Naive thymus-derived CD4-positive, alpha-beta T cell (primary cell): ENCODE measurements at regions not wholly inside any gene's neighbourhood (a gene's known extent, or its start where the extent isn't known, plus 50 kb on each side); places are given as distances from the start of the nearest gene placed in this dataset.

Experiments used
- ATAC-seq: fragments of 150-1000 bp; cut with Tn5 transposase; 2 replicates; pipeline ENCODE4 v1.10.0; 2021; ENCODE audit warnings: mild to moderate bottlenecking, moderate library complexity
- CTCF ChIA-PET: fragments of 350-600 bp; sonication (Branson Sonifier 250); formaldehyde crosslinking; loops from one replicate; lab custom pipeline; 2021; ENCODE audit warnings: antibody characterized with exemption; lab: Charles Lee
- POLR2A ChIA-PET: fragments of 350-600 bp; sonication (Branson Sonifier 250); formaldehyde crosslinking; loops from one replicate; lab custom pipeline; 2021; ENCODE audit warnings: antibody characterized with exemption, inconsistent platforms; lab: Charles Lee
- DNase-seq, 9 donors: peaks; one replicate each; pipeline versions ENCODE4 v3.0.0 to v3.0.0-alpha.2; 2020 to 2022; ENCODE audit warnings: mixed read lengths in 1 of 9
- H3K27ac ChIP-seq: one replicate; pipeline ENCODE4 v1.7.0; 2013; ENCODE audit warnings: mild to moderate bottlenecking, low read depth, low read length, moderate library complexity
- H3K27me3 ChIP-seq, 2 donors: one replicate each; pipeline ENCODE4 v1.7.0; 2013; ENCODE audit warnings: low read length in 2 of 2, mild to moderate bottlenecking in 2 of 2, moderate library complexity in 2 of 2; ENCODE audit not compliant: control insufficient read depth in 2 of 2, insufficient read depth in 2 of 2
- H3K36me3 ChIP-seq, 3 experiments: 1 replicate in 2 of 3; 2 replicates in 1 of 3; pipeline ENCODE4 v1.7.0; 2013; ENCODE audit warnings: low read length in 3 of 3, mild to moderate bottlenecking in 3 of 3, moderate library complexity in 1 of 3; ENCODE audit not compliant: insufficient read depth in 3 of 3, control insufficient read depth in 2 of 3
- H3K4me1 ChIP-seq, 2 donors: one replicate each; pipeline ENCODE4 v1.7.0; 2013; ENCODE audit warnings: low read length in 2 of 2, mild to moderate bottlenecking in 2 of 2, moderate library complexity in 1 of 2; ENCODE audit not compliant: control insufficient read depth in 2 of 2, insufficient read depth in 2 of 2
- H3K4me3 ChIP-seq: 2 replicates; pipeline ENCODE4 v1.7.0; 2013; ENCODE audit warnings: mild to moderate bottlenecking, low read length
- H3K9me3 ChIP-seq, 3 experiments: 1 replicate in 2 of 3; 2 replicates in 1 of 3; pipeline ENCODE4 v1.7.0; 2013; ENCODE audit warnings: low read length in 3 of 3; ENCODE audit not compliant: control insufficient read depth in 2 of 3
- H3K27ac Mint-ChIP-seq, 9 donors: one replicate each; pipeline ENCODE4 v1.8.0; 2020 to 2022; ENCODE audit warnings: mixed read lengths in 9 of 9, mild to moderate bottlenecking in 8 of 9, moderate library complexity in 5 of 9, inconsistent platforms in 2 of 9
- H3K27me3 Mint-ChIP-seq, 5 donors: one replicate each; pipeline ENCODE4 v1.8.0; 2021 to 2022; ENCODE audit warnings: mixed read lengths in 5 of 5, mild to moderate bottlenecking in 1 of 5
- H3K36me3 Mint-ChIP-seq, 5 donors: one replicate each; pipeline ENCODE4 v1.8.0; 2020 to 2022; ENCODE audit warnings: mixed read lengths in 5 of 5, mild to moderate bottlenecking in 3 of 5, inconsistent platforms in 1 of 5
- H3K4me1 Mint-ChIP-seq, 7 donors: one replicate each; pipeline ENCODE4 v1.8.0; 2020 to 2022; ENCODE audit warnings: mixed read lengths in 7 of 7, mild to moderate bottlenecking in 3 of 7, inconsistent platforms in 1 of 7
- H3K4me3 Mint-ChIP-seq, 10 donors: one replicate each; pipeline ENCODE4 v1.8.0; 2020 to 2022; ENCODE audit warnings: mild to moderate bottlenecking in 10 of 10, mixed read lengths in 10 of 10, moderate library complexity in 6 of 10, inconsistent platforms in 2 of 10
- H3K9me3 Mint-ChIP-seq, 11 donors: one replicate each; pipeline ENCODE4 v1.8.0; 2020 to 2022; ENCODE audit warnings: mixed read lengths in 11 of 11, mild to moderate bottlenecking in 4 of 11, inconsistent platforms in 1 of 11, moderate library complexity in 1 of 11
- intact Hi-C, 2 donors: fragments of 100-400 bp; cut with micrococcal nuclease; formaldehyde crosslinking; loops; one replicate each; pipeline ENCODE4 v1.15.1; 2023

DNA sequence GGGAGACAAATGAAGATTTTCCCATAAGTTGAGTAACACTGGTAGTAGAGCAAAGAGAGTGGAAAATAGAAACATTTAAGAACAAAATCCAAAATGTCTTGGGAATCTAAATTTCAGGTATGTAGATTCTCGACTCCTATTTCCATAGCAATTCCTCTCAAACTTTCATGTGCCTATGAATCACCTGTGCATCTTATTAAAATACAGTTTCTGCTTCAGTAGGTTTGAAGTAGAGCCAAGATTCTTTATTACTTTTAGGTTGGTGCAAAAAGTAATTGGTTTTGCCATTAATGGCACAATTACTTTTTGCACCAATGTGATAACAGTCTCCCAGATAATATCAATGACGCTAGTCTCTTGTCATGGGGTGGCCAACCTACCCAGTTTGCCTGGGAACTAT is 115.3 kb upstream of the SLC5A12 start:
- ChIA-PET POLR2A (no interaction called here), CTCF (no interaction called here)
- H3K27me3 ChIP-seq = no peaks in the 10 kb centered on the region
- peaks cover 0 to 25% (median 3%) of the 10 kb centered on the region in 11 donors for H3K9me3 Mint-ChIP-seq
- H3K4me1 Mint-ChIP-seq = no peaks in the 10 kb centered on the region
- intact Hi-C loops = no loop called here
- H3K27ac Mint-ChIP-seq = no peak overlapping the region
- H3K27me3 Mint-ChIP-seq = no peaks in the 10 kb centered on the region
- no peaks in the 10 kb centered on the region for H3K4me1 ChIP-seq
- no peak for DNase-seq
- no peak overlapping the region for H3K4me3 Mint-ChIP-seq
- H3K36me3 Mint-ChIP-seq = no peaks in the 10 kb centered on the region
- no peaks in the 10 kb centered on the region for H3K36me3 ChIP-seq
- ATAC-seq = no peak
- H3K9me3 ChIP-seq = no peaks in the 10 kb centered on the region
- H3K4me3 ChIP-seq = no peak overlapping the region
- H3K27ac ChIP-seq = no peak overlapping the region

DNA sequence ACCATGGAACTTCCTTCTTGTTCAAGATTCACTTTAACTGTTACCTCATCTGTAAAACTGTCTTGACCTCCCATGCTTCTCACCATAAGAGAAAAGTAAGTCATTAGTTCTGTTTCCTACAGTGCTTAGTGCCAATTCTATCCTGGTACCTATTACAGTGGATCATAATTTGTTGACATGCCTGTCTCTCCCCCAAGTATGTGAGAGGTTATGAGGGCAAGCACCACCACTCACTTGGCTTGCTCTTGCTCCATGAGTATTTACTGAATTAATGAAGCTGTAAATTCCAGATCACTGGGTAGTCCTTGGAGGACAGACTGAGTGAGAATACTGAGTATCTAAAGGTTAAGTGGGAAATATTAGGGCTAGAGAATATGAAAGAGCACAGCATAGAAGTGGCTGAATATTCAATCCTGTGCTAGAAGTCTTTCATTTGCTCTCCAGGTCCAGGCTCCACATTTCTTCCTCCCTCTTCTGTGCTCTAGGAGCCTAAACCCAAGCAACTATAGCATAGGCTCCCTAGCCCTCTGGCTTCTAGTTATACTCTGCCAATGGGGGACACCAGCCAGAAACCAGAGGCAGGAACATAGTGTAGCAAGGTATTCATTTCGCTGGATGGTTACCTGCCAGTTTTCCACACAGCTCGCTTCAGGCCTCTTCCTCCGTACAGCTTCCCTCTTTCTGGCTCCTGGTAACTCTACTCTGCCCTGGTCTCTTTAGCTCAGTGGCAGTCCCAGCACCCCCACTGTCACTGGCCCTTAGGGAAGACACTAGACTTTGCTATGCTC is 118.2 kb upstream of the SLC5A12 start:
- no peaks in the 10 kb centered on the region for H3K27me3 Mint-ChIP-seq
- Histone ChIP-seq H3K27ac (no peak overlapping the region), H3K27me3 (no peaks in the 10 kb centered on the region), H3K36me3 (no peaks in the 10 kb centered on the region), H3K4me3 (no peak overlapping the region), H3K4me1 (no peaks in the 10 kb centered on the region), H3K9me3 (no peaks in the 10 kb centered on the region)
- peaks cover 0 to 18% (median 0%) of the 10 kb centered on the region in 11 donors for H3K9me3 Mint-ChIP-seq
- no peak overlapping the region for H3K27ac Mint-ChIP-seq
- CTCF ChIA-PET = no interaction called here
- no peak overlapping the region for H3K4me3 Mint-ChIP-seq
- H3K4me1 Mint-ChIP-seq = no peaks in the 10 kb centered on the region
- intact Hi-C loops = no loop called here
- no peak for ATAC-seq
- DNase-seq = no peak
- H3K36me3 Mint-ChIP-seq = no peaks in the 10 kb centered on the region
- POLR2A ChIA-PET = no interaction called here

DNA sequence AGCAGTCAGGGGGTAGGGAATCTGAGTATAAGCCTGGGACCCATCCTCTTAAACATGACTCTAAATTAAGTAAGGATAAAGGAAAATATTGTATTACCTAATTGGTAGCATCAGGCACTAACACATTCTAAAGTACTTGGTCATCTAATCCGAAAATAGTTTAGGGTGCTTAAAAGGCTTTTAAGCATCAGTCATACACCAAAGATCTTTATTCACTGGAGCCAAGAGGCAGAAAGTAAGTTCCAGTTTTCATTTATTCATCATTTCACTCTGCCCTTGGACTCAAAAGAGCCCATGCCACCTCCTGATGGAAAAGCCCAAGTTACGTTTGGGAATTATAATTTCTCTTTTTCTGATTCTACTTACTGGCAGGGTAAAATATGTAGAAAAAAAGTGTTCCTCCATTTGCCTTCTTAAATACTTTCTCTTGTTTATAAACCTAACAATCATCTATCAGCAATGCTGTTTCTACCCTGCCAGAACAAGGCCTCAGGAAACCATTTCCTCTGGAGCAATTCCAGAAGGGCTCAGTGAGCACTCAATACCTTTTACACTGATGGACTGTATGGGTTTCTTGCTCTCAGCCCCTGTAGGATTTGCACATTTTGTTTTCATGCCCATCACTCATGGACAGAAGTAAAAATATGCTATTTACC is 120.1 kb upstream of the SLC5A12 start:
- ATAC-seq (no peak), DNase-seq (no peak)
- ChIA-PET CTCF (no interaction called here), POLR2A (no interaction called here)
- Mint-ChIP-seq H3K36me3 (no peaks in the 10 kb centered on the region), H3K27ac (no peak overlapping the region), H3K9me3 (peaks cover 0 to 23% (median 2%) of the 10 kb centered on the region in 11 donors), H3K4me1 (no peaks in the 10 kb centered on the region), H3K27me3 (no peaks in the 10 kb centered on the region), H3K4me3 (no peak overlapping the region)
- Histone ChIP-seq H3K4me3 (no peak overlapping the region), H3K27ac (no peak overlapping the region), H3K9me3 (no peaks in the 10 kb centered on the region), H3K4me1 (no peaks in the 10 kb centered on the region), H3K36me3 (no peaks in the 10 kb centered on the region), H3K27me3 (no peaks in the 10 kb centered on the region)
- intact Hi-C loops = no loop called here

DNA sequence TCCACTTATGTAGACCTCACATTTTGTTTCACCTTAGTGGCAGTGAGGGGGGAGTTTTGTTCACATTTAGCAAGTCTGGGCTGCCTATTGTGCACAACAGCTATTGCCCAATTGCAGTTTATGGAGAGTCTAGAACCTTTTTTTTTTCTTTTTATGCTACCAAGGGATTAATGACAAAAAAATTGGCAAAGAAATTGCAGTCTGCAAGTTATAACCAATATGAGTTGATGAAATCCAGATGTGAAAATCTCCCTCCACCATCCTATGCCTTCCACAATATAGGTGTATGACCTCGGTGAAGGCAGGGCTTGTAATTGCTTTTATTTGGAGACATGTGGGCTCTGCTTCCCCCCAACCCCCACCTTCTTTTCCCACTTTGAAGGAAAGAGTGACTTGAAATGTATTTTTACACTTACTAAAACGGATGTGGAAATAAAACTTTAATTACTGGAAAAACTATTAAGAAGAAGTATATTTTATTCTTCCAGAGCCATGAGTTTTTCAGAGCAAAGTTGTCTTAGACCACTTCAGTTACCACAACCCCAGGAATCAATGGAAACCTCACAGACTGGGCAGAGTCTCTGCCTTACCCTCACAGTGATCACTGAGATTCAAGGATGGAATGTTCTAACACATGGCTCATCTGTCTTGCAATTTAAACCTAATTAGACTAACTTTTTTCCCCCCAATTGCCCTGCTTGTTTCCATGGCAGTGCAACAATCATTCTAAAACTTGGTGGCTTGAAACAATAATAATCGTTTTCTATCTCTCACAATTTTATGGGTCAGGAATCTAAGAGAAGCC is 120.8 kb upstream of the SLC5A12 start:
- H3K27me3 ChIP-seq = no peaks in the 10 kb centered on the region
- Mint-ChIP-seq H3K27me3 (no peaks in the 10 kb centered on the region), H3K27ac (no peak overlapping the region), H3K4me1 (no peaks in the 10 kb centered on the region), H3K4me3 (no peak overlapping the region), H3K9me3 (peaks cover 0 to 23% (median 2%) of the 10 kb centered on the region in 11 donors), H3K36me3 (no peaks in the 10 kb centered on the region)
- ChIA-PET POLR2A (no interaction called here), CTCF (no interaction called here)
- intact Hi-C loops = no loop called here
- DNase-seq = no peak
- H3K4me1 ChIP-seq = no peaks in the 10 kb centered on the region
- no peak overlapping the region for H3K4me3 ChIP-seq
- no peaks in the 10 kb centered on the region for H3K36me3 ChIP-seq
- H3K9me3 ChIP-seq = no peaks in the 10 kb centered on the region
- ATAC-seq = no peak
- H3K27ac ChIP-seq = no peak overlapping the region

DNA sequence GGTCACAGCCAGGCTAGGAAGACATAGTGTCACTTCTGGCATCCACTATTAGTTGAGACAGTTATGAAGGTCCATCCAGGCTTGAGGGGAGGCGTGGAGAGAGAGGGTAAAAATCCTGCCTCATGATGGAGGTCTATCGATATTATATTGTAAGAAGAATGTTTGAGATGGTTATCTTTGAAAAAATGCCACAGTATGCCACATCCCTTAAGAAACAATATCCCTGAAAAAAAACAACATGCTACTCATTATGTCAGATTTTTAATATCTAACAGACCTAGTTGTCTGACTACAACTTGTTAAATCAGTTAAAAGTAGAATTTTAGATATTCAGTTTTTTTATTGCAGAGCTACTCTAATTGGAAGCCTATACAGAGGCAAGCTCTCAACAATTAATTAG is 121.7 kb upstream of the SLC5A12 start:
- Mint-ChIP-seq H3K9me3 (peaks cover 0 to 19% (median 2%) of the 10 kb centered on the region in 11 donors), H3K36me3 (no peaks in the 10 kb centered on the region), H3K4me3 (no peak overlapping the region)

DNA sequence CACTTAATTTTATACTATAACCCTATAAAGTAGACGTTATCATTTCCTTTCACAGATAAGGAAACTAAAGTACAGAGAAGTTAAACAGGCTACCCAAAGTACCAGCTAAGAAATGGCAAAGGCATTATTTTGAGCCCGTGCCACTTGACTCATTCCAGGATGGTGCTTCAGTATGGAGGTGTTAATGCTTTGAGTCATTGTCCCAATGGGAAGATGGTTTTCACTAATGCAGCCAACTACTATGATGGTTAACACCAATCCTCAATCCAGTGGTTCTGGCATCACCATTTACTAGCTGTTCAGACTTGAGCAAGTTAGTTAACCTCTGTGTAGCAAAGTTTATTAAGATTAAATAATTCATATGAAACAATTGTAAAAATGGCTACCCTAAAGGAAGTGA is 123.1 kb upstream of the SLC5A12 start:
- Mint-ChIP-seq H3K27ac (no peak overlapping the region), H3K27me3 (no peaks in the 10 kb centered on the region), H3K9me3 (peaks cover 0 to 14% (median 3%) of the 10 kb centered on the region in 11 donors), H3K36me3 (no peaks in the 10 kb centered on the region), H3K4me3 (no peak overlapping the region), H3K4me1 (no peaks in the 10 kb centered on the region)
- CTCF ChIA-PET = no interaction called here
- Histone ChIP-seq H3K4me3 (no peak overlapping the region), H3K9me3 (no peaks in the 10 kb centered on the region), H3K27ac (no peak overlapping the region), H3K36me3 (no peaks in the 10 kb centered on the region), H3K4me1 (no peaks in the 10 kb centered on the region), H3K27me3 (no peaks in the 10 kb centered on the region)
- DNase-seq (no peak), ATAC-seq (no peak)
- intact Hi-C loops = no loop called here
- POLR2A ChIA-PET = no interaction called here

More for the DNA sequence above, 121.7 kb upstream of the SLC5A12 start:
- ATAC-seq (no peak), DNase-seq (no peak)
- Mint-ChIP-seq H3K4me1 (no peaks in the 10 kb centered on the region), H3K27ac (no peak overlapping the region), H3K27me3 (no peaks in the 10 kb centered on the region)
- H3K4me3 ChIP-seq = no peak overlapping the region
- intact Hi-C loops = no loop called here
- H3K36me3 ChIP-seq = no peaks in the 10 kb centered on the region
- H3K27me3 ChIP-seq = no peaks in the 10 kb centered on the region
- H3K9me3 ChIP-seq = no peaks in the 10 kb centered on the region
- no peak overlapping the region for H3K27ac ChIP-seq
- H3K4me1 ChIP-seq = no peaks in the 10 kb centered on the region
- ChIA-PET CTCF (no interaction called here), POLR2A (no interaction called here)
